Dermis blood vessel endothelial cell (primary cell): ENCODE measurements at regions not wholly inside any gene's neighbourhood (a gene's known extent, or its start where the extent isn't known, plus 50 kb on each side); places are given as distances from the start of the nearest gene placed in this dataset.
"Not testable (repeated sequence)": the region's sequence is repeated elsewhere in the genome, so short reads cannot be mapped to it uniquely, and the experiment has no call there.

Experiments
- DNase-seq: peaks from one replicate; pipeline ENCODE4 v3.0.0; 2010

DNA sequence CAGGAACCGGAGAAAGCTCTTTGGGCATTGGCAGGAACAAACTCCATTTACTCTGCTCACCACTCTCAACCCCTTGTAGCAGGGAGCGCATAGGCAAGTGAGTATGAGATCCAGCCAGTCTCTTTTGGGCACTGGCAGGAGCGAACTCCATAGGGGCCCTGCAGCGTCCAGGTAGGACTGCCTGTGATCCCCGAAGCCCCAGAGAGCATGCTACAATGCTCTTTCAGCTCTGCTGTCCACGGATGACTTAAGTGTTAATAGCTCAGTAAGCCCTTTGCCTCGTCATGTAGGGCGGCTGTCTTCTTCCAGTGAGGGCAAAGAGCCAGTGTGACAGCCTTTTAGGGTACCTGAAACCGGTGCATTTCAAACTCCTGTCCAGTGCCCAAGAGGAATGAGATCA, 1525.6 kb upstream of the RAG2 start:
- no peak for DNase-seq

DNA sequence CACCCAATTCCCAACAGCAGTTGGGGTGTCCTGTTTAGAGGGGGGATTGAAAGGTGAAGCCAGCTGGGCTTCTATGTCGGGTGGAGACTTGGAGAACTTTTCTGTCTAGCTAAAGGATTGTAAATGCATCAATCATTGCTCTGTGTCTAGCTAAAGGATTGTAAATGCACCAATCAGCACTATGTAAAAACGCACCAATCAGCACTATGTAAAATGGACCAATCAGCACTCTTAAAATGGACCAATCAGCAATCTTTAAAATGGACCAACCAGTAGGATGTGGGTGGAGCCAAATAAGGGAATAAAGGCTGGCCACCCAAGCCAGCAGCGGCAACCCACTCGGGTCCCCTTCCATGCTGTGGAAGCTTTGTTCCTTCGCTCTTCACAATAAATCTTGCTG, 1518.6 kb upstream of the RAG2 start:
- DNase-seq: not testable (repeated sequence)

DNA sequence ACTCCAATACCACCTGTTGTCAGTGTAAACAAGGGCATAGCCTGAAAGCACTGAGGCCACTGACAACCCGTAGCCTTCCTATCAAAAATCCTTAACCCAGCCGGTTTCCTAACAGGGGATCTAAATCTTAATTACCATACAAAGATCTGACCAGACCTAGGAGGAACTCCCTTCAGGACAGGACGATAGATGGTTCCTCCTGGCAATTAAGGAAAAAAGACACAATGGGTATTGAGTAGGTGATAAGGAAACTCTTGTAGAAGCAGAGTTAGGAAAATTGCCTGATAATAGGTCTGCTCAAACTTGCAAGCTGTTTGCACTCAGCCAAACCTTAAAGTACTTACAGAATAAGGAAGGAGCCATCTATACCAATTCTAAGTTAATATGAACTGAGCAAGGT, 1517.3 kb upstream of the RAG2 start:
- not testable (repeated sequence) for DNase-seq

DNA sequence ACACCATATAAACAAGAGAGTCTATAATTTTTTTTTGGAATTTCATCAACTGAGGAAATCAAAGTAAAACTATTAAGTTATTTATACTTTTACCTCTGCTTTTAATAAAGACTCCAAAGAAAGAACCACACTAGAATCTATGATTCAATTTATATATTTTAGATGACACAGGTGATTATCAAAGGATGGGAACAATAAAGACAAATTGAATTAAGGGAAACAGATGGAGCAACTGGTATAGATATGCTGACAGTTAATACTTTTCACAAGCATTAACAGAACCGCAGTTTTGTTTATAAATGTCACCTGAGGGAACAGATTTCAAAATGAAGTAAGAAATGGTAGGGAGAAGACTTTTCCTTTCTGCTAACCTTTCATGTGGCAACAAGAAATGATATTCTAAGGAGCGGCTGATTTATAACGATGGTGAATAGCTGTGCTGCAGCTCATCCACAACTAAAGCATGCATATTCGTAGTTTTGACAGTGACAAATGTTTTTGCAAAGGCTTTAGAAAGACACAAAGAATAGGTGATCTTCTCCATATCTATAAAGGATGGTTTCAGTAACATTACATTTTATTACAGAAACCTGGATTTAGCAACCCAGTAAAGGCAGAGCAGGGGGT, 1502.9 kb upstream of the RAG2 start:
- no peak for DNase-seq

DNA sequence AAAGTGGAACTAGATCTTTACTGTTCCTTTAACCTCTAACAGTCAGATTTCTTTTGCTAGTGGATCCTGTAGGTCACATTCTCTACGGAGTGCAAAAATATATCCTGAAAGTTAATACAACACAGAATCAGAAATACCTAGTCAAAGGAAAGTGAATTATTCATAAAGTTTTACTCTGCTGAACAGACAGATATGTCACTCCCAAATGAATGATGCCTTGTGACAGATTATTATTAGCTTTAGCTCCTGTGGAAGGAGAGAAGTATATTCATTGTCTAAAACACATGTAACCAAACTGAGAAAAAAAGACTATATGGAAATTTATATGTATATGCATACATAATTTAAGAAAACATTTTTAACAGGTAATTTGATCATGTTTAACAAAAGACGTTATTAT, 1497.2 kb upstream of the RAG2 start:
- no peak for DNase-seq

DNA sequence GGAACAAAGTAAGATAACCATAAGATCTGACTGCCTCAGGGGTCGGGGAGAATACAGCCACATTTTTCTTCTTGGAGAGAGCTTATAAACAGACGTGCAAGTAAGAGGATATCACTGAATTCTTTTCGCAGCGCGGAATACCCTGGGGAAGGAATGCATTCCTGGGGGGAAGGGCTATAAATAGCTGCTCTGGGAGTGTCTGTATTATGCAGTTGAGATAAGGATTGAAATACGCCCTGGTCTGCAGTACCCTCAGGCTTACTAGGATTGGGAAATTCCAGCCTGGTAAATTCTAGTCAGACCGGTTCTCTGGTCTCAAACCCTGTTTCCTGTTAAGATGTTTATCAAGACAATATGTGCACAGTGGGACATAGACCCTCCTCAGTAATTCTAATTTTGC, 1491.7 kb upstream of the RAG2 start:
- no peak for DNase-seq

DNA sequence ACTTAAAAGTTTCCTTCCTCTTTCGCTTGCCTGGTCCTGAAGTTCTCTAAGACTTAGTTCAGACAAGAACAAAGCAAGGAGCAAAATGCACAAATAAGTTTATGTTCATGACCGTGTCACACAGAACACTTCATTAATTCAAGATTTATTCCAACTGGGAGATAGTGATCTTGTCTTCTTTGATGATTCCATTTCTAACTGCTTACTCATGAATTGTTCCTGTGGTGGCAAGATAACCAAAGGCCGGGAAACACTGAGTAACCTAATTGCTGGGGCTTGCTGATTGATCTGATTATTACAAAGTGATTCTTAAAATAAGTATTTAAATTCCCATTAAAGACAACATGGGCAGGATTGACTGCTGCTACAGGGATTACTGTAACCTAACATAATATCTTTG, 1462.9 kb upstream of the RAG2 start:
- DNase-seq: no peak

DNA sequence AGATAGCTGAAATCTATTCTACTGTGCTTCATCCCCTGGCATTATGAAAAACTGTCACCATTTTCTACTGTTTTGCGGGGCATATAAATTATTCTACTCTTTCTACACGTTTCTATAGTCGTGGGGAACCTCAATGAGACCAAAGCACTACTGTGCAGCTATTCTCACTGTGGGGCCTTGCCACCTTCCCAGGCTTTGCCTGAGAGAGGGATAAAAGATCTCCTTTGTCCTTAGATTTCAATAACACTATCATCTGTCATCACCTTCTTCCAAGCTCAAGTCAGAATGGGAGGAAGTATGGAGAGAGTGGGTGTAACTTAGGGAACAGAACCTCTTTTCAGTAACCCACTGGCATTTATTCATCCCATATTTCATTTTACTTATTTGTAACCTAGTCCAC, 1462.1 kb upstream of the RAG2 start:
- no peak for DNase-seq

DNA sequence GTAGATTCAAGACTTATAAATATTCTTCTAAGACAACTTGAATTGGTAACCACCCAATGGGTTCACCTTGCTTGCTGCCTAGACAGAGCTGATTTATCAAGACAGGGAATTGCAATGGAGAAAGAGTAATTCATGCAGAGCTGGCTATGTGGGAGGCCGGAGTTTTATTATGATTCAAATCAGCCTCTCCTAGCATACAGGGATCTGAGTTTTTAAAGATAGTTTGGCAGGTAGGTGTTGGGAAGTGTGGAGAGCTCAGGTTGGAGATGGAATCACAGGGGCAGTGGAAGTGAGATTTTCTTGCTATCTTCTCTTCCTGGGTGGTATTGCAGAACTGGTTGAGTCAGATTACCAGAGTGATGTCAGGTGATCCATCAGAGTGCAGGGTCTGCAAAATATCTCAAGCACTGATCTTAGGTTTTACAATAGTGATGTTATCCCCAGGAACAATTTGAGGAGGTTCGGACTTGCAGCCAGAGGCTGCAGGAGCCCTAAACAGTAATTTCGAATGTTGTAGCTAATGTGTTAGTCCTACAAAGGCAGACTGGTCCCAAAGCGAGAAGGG, 1448.6 kb upstream of the RAG2 start:
- no peak for DNase-seq

DNA sequence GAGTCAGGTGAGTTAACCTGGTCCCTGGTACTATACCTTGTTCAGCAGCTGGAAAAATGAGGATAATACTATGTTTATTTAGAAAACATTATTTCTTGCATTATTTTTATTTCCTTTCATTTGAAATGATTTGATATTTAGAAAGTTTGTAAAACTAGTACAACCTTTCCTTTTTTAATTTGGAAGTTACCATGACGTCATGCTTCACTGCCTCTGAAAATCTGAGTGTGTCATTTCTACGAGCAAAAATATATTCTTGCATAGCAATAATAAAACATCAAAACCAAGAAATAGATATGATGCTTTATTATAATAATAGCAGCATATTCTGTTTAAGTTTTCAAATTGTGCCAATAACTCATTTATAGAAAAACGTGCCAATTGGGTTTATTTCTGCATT, 1445.0 kb upstream of the RAG2 start:
- DNase-seq: no peak

DNA sequence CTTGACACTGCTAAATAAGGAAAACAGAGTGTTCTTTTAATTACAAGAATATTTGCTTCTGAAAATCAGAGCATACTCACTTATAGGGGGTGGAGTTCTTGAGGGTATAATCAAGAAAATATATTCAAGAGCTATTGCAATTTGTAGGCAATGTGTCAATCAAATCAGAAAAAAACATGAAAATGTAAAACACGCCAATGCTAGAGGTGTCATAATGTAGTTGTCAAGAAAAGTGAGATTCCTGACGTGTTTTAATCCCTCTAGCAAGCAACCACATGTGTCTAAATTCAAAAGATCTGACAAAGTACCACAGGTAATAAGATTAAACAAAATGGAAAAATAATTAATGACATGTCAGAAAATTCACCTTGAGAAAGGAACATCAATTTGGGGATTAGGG, 1440.7 kb upstream of the RAG2 start:
- DNase-seq: no peak

DNA sequence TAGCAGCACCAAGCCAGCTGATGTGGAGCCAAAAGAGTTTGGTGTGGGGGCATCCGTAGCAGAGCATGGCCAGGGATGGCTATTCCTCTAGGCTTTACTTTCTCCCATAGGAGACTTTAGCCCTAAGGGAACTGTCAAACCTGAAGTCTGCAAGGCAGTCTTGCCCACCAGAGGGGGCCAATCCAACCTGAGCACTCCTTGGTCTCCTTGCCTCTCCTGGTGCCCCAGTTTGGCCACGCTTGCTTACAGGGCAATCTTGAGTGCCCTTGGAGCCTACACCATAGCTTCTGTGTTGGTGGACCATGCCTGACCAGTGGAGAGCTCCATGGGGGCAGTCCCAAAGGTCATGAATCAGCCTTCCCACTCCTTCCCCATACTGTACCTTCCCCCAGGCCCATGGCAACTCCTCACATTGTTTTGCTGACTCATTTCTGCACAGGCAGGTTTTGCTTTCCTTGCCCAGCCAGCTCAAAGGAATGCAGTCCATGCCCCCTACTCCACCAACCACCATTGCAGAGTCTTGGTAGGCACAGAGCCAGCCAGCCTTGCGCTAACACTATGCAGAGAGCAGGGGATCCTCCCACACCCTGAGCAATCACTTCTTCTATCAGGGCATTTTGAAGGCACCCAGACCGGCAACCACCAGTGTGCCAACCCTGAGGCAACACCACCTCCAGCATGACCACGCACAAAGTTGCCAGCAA, 1421.2 kb upstream of the RAG2 start:
- no peak for DNase-seq

DNA sequence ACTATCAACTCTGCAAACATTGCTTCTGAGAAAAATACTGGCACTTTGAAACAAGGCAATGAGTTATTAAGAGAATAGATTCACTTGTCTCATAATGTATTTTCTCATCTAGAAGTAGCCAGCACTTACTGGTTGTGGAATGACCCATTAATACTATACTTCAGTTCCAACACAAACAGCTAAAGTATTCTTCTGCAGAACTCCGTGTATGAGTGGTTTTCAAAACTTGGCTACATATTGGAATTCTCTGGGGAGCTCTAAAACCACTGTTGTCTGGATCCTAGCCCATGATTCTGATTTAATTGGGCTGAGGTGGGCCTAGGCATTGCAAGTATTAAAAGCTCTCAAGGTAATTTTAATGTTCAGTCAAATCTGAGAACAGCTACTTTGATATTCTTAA, 1416.4 kb upstream of the RAG2 start:
- DNase-seq: no peak

DNA sequence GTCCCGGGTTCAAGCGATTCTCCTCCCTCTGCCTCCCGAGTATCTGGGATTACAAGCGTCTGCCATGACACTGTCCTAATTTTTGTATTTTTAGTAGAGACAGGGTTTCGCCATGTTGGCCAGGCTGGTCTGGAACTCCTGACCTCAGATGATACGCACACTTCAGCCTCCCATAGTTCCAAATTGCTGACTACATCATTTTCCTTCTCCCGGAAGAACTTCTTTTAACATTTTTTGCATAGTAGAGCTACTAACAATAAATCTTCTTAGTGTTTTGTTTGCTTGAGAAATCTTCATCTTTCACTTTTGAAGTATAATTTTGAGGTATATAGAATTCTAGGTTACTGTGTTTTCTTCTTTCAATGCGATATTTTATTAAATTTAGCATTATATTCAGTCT, 1415.1 kb upstream of the RAG2 start:
- no peak for DNase-seq

DNA sequence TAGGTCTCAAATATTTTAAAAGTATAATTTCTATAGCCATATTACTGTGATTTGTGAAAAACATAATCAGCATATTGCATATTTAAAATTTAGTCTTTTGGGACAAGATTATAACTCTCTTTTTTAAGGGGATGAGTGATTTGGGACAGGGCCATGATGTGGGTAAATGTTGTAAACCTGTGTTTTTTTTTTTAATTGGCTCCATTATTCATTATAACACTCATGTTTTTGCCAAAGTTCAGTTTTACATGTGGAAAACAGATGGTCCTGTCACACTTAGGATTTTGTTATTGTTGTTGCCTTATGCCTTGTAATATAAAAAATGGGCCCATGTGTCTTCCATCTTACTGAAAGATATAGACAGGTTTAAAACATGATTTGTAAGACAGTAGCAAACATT, 1413.5 kb upstream of the RAG2 start:
- DNase-seq: no peak

DNA sequence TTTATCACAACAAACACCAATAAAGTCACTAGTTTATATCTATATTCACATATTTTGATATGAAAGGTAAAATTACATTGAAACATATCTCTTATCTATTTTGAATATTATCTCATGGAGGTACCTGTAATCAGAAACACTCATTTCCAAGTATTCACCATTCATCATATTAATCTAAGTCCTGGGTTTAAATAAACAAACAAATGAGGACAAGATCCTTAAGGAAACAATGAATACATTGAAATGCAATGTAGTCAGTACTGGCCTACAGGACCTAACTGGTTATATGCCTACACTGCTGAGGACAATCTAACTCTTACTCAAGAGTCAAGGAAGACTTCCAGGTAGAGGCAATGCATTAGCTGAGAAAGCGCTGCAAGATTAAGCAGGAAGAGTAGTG, 1411.9 kb upstream of the RAG2 start:
- DNase-seq: no peak

DNA sequence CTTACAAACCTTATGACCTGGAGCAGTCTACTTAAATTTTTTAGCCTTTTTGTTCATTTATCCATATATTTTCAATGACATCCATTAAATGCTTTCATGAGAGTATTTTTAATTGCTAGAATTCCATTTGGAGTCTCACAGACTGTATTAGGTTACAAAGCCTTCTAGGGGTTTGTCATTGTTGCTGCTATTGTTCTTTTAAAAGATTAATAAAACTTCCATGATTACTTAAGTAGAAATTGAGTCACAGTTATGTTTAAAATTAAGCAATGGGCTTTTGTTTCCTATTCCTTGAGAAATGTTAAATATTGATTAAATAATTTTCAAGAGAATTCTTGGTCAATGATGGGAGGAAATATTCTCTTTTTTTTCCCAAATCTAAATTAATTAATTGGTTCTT, 1408.4 kb upstream of the RAG2 start:
- DNase-seq: no peak

DNA sequence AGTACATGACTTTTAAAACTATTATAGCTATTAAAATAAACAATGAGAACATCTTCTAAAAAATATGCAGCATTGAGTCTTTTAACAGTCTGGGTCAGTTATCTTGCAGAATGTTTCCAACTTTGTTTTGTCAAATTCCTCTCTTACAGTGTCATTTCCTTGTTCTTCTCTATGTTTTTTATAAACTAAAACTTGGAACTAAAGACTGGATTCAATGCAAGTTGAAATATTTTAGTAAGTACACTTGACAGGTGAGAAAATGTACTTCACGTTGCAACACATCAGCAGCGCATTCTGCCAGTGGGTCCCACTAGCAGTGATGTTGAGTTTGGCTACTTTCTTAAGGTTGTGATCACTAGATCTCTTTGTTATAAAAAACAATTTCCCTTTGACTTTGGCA, 1407.6 kb upstream of the RAG2 start:
- no peak for DNase-seq

DNA sequence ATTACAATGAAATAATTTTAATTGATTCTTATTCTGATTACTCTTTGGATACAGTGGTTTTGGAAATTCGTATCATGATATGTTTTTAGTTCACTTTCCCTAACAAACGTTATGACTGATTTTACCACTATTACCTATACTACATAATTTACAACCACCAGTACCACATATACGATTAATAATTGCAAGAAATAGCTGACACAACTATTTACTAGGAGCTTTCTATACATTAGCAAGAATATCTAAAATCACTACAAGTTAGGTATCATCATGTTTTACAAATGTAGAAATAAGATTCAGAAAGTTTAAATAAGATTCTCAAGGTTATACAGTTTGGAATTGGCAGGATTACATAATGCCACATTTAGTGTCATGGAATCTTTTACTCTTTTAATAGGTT, 1401.1 kb upstream of the RAG2 start:
- DNase-seq: no peak

DNA sequence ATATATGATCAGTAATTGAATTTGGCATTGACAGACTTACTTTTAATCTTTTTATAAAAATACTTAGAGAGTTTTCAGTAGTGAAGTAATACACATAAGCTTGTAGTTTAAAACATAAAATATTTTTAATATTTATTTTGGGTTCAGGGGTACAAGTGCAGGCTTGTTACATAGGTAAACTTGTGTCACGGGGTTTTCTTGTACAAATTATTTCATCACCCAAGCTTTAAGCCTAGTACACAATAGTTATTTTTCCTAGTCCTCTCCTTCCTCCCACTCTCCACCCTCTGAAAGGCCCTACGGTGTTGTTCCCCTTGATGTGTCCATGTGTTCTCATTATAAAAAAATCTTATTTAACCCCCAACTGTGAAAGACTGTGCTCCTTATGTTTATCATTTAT, 1397.8 kb upstream of the RAG2 start:
- no peak for DNase-seq

DNA sequence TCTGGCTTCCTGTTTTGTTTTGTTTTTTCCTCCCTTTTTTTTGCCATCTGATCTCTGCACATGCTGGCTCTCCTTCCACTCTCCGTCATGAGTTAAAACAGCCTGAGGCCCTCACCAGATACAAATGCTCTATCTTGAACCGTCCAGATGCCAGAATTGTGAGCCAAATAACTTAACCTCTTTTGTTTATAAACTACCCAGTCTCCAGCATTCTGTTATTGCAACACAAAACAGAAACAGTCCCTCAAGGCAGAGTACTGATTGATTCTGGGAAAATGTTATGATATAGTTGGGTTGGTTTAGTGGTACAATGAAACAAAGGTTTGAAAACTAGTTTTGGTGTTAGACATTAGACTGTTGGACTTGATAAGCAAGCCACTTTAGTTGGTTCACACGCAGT, 1390.0 kb upstream of the RAG2 start:
- no peak for DNase-seq

DNA sequence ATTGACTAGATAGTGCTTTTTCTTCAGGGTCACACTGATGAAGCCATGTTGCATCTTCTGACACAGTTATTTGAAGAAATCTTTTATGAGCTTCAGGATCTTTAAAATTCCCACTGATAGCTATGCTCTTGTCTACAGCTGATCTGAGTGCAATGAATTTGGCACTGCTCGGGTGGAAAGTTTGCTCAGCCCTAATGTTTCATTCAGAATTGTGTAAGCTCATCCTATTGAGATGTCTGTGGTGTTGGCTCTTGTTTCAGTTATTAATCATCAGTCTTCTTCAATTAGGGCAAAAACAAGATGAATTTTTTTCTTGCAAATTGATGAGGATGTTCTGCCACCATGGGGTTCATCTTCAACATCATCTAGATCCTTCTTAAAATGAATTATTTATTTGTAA, 1387.0 kb upstream of the RAG2 start:
- DNase-seq: no peak

DNA sequence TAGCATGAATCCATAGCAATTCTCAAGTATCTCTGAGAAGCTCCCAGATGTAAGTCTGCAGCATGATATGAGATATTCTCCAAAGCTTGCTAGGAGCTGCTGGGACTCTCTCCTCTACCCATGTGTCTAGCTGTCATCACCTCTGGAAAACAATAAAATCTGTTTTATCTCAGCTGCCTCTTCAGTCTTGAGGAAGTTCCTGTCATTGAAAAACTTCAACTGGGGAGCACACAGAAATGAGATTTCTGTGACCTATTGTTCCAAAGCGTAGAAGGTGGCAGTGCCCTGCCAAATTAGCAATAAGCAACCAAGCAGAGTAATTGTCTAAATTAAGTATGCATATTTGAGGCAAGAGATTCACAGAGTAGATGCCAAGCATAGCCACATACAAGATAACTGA, 1380.6 kb upstream of the RAG2 start:
- no peak for DNase-seq

DNA sequence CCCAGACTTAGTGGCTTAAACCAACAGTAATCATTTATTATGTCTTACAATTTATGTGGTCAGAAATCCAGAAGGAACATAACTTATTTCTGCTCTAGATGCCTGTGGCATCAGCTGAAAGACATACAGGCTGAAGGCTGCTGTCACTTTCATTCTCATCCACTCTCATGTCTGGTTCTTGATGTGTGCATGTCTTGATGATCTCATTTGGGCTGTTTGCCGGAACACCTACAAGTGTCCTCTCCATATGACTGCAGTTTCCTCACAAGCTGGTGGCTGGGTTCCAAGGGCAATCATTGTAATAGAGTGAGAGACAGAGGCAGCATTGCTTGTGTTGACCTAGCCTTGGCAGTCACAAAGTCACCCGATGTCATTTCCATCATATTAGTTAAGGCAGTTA, 1375.9 kb upstream of the RAG2 start:
- no peak for DNase-seq

DNA sequence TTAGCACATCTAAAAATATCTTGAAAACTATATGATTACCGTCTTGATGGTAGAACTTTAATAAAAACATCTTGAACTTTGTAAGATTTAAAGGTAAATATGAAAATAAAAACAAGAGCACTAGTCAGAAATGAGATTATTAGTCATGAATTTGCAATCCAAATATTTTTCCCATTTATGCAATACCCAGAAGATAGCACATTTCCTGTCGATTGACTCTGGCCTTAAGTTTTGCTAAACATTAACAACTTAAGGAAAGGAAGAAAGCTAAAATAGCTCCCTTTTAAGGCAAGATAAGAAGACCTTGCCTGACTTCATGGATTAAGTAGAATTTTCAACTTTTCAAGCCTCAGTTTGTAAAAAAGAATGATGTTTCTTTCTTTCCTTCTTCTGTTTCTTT, 1374.7 kb upstream of the RAG2 start:
- DNase-seq: no peak
